ENCODE measurements at regions not wholly inside any gene's neighbourhood (a gene's known extent, or its start where the extent isn't known, plus 50 kb on each side); places are given as distances from the start of the nearest gene placed in this dataset.
"Not testable (repeated sequence)": the region's sequence is repeated elsewhere in the genome, so short reads cannot be mapped to it uniquely, and the experiment has no call there.

DNA sequence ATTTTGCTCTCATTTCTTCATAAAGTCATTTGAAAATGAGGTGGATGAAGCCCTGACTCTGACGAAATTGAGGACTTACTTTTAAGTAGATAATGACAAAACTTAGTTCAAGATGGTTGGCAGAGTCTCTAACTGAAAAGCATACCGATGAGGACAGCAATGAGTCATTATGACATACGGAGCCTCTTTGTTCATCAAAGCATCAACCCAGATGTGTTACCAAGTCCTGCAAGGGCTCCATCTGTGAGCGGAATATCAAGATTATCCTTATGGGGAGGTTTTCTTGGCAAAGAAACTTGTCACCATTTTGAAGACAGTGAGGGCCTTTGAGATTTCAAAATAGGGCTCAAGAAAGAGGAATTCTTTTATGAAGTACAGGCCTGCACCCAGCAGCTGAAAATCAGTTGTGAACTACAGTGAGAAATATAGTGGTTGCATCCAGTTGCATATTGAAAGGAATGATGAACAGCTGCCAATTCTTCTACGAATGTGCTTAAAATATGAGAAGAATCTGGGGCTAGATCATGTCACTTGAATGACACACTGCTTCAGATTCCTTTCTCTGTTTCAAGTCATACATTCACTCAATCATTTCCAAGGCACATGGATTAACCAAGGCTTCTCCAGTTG, 86.6 kb upstream of the SLC24A2 start:
- peak; percentile 71 for DNase-seq (ENCODE audit: low read depth)

- not testable (repeated sequence) for DNase-seq (ENCODE audit: low read depth)
Measured at GRCh38 chr9:19873188-19873587, 84.4 kb upstream of the SLC24A2 start.

DNA sequence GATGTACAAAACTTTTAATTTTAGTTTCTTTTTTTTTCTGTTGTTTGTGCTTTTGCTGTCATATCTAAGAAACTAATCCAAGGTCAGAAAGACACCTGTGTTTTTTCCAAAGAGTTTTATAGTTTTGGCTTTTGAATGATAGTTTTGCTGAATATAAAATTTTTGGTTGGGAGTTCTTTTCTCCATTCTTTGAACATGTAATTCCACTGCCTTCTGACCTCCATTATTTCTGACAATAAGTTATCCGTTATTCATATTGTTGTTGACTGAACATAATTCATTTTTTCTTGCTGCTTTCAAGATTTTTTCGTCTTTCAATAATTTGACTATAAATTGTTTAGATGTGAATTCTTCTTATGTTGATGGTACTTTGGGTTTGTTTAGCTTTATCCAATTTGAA, 82.2 kb upstream of the SLC24A2 start:
- no peak for DNase-seq (ENCODE audit: low read depth)

GRCh38 chr9:19840953-19841352, 52.1 kb upstream of the SLC24A2 start:
- DNase-seq (ENCODE audit: low read depth) = no peak

Data from HS-27A (cell line).